HG02798 (cell line): ENCODE measurements at regions not wholly inside any gene's neighbourhood (a gene's known extent, or its start where the extent isn't known, plus 50 kb on each side); places are given as distances from the start of the nearest gene placed in this dataset.

Experiments
- ATAC-seq: cut with Tn5 transposase; IDR thresholded peaks from one replicate; pipeline ENCODE4 v1.9.1; 2021; ENCODE audit warnings: mild to moderate bottlenecking; ENCODE audit not compliant: unreplicated experiment, poor library complexity

- ATAC-seq: no peak
These were observed 59.3 kb downstream of the DDIT4L start for GRCh38 chr4:100130964-100131363.

GRCh38 chr4:100130491-100130890 lies 59.8 kb downstream of the DDIT4L start:
- no peak for ATAC-seq

- no peak for ATAC-seq
These were observed 60.5 kb downstream of the DDIT4L start for GRCh38 chr4:100129774-100130173.

GRCh38 chr4:100128338-100128737 lies 61.9 kb downstream of the DDIT4L start:
- ATAC-seq: no peak

DNA sequence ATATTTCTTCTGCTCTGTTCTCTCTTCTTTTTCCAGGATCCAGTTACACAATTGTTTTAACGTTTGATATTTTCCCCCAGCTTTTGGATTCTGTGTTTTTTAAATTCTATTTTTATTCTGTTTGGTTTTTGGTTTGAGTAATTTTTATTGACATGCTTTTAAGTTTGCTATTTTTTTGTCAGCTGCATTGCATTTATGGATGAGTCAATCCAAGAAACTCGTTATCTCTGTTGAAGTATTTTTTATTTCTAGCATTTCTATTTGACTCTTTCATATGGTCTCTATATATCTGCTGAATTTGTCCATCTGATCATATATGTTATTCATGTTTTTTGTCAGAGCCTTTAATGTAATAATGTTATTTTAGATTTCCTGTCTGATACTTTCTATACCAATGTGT lies 65.6 kb downstream of the DDIT4L start:
- ATAC-seq: no peak

- ATAC-seq: no peak
These were observed 72.1 kb downstream of the DDIT4L start for GRCh38 chr4:100118181-100118580.

GRCh38 chr4:100117750-100118149 lies 72.5 kb downstream of the DDIT4L start:
- no peak for ATAC-seq

DNA sequence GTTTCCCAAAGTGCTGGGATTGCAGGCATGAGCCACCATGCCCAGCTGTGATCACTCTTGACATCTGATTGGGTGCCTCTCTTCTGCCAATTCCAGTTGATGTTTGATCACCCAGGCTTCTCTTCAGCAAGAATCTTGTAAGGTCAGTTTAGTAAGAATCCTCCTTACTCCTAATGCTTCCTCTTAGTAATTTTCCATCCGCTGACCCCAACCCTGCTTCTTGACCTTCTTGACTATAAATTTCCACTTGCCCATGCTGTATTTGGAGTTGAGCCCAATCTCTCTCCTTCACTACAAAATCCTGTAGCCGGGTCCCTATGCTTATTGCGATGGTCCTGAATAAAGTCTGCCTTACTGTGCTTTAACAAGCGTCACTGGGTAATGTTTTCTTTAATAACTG lies 75.4 kb downstream of the DDIT4L start:
- ATAC-seq: no peak

DNA sequence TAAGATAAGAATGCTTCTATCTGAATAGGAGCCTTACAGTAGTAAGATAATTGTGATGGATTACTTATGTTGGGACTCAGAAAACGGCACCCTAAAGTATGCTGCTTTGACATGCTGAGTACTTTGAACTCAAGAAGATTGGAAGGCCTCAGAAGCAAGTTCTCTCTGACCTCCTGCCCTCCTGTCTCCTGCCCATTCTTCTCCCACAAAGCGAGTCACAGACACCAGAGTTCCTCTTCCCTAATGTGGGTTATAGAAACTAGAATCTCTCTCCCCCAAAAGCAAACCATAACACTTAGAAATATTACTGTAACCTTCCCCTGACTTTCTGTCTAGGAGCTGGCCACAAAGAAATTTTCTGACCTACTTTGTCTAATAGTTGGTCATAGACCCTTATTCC lies 76.5 kb downstream of the DDIT4L start:
- ATAC-seq: no peak

- ATAC-seq: no peak
These were observed 77.2 kb downstream of the DDIT4L start for GRCh38 chr4:100113096-100113495.

- no peak for ATAC-seq
These were observed 80.3 kb downstream of the DDIT4L start for GRCh38 chr4:100109921-100110320.

- no peak for ATAC-seq
These were observed 81.4 kb downstream of the DDIT4L start for GRCh38 chr4:100108869-100109268.

- ATAC-seq: peak; percentile 94
These were observed 83.3 kb downstream of the DDIT4L start for GRCh38 chr4:100106982-100107381.

DNA sequence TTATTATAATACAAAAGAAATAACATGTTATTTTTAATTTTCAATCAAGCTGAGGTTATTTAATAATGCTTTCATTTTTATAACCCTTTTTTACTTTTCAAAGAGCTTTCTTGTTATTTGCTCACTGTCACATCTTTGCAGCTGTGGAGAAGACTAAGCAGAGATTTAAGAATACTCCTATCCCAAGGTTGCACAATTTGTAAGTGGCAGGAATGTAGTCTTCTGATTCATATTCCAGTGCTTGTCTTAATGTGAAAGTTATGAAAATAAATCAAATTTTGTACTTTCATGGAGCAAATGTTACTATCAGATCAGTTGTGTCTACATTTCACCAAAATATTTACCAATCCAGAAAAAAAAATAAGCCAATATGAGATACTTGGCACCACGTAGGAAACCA lies 86.6 kb downstream of the DDIT4L start:
- no peak for ATAC-seq

GRCh38 chr4:100100985-100101384 lies 89.3 kb downstream of the DDIT4L start:
- no peak for ATAC-seq

GRCh38 chr4:100099746-100100145 lies 90.5 kb downstream of the DDIT4L start:
- ATAC-seq: no peak

- no peak for ATAC-seq
These were observed 91.6 kb downstream of the DDIT4L start for GRCh38 chr4:100098681-100099080.

GRCh38 chr4:100098011-100098545 lies 92.2 kb downstream of the DDIT4L start:
- no peak for ATAC-seq

DNA sequence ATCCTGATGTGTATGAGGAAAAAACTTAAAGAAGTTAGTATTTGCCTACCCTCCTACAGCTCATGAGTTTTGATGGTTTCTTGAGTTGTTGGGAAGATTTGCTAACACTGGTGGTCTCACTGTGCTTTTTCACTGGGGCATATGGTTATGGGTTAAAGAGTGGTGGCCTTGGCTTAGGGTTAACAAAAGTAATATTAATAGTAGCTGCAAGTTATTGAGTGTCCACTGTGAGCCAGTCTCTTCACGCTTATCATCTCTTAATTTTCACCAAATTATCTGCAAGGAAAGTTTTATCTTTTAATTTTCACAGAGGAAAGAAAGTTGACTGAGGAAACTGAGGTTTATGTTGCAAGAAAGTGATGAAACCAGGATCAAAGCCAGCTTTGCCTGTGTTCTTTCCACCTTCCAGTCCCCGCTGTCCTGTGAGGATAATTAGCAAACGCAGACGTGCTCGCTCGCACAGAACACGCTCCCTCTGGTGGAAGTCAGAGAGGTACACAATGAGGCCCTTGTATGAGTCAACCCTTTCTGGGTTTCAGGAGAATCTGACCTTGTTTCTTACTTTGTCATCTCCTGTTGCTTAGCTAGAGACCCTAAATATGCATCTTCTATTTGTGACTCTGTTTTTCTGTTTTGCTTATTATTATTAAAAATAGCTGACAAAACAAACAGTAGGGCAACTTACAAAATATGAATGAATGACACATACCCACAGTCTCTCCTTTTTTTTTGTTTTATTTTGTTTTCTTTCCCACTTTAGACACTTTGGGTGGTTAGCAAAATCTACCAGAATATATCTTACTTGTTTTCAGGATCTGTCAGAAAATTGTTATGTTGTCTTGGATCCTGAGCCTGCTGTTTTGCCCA lies 94.3 kb downstream of the DDIT4L start:
- ATAC-seq: peak; percentile 91

DNA sequence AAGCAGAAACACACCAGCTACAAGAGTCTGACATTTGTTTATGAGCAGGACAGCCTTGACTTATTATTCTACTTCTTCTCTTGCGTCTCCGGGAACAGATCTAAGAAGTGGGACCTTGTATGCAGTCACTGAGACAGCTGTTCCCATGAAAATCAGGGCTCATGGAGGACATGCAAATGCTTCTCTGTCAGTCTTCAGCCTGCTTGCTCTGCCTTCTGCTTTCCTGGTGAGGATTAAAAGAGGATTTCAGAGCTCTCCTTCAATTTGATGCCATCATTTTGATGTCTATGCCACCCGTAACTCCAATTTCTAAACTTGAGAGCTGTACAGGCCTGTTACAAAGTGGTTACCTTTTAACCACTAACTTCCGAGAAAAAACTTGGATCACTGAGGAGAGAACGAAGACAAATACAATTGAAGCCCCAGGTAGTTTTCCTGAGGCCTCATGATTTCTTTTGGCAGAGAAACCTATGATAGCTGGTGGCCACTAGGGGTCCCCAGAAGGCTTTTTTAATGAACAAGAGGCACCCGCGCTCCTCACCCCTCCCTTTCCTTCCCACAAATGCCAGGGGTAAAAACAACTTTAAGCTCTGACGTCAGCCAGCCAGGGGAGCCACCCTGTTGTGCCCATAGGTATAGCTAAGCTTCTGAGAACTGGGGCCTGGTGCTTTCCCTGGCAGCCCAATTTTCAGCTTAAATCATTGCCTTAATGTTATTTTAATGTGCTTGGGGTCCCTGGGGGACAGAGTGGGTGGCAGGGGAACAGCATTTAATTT lies 97.0 kb downstream of the DDIT4L start:
- peak; percentile 83 for ATAC-seq

GRCh38 chr4:100087743-100088142 lies 102.5 kb downstream of the DDIT4L start:
- no peak for ATAC-seq
